Esophagus mucosa (tissue), 1 donor: ENCODE measurements at regions not wholly inside any gene's neighbourhood (a gene's known extent, or its start where the extent isn't known, plus 50 kb on each side); places are given as distances from the start of the nearest gene placed in this dataset.
"Not testable (repeated sequence)": the region's sequence is repeated elsewhere in the genome, so short reads cannot be mapped to it uniquely, and the experiment has no call there.

Experiments used
- ATAC-seq: fragments of 200-7000 bp; cut with Tn5 transposase; one replicate; pipeline ENCODE4 v1.9.1; 2020
- donor health status: DM: yes; HTN: yes; CAD: no.

- ATAC-seq: no peak
Observed at GRCh38 chr11:35046681-35047080, 92.3 kb upstream of the CD44 start.

- peak; percentile 10 for ATAC-seq
Observed at GRCh38 chr11:35047179-35047578, 91.8 kb upstream of the CD44 start.

GRCh38 chr11:35047769-35048168 is 91.2 kb upstream of the CD44 start:
- no peak for ATAC-seq

- not testable (repeated sequence) for ATAC-seq
Observed at GRCh38 chr11:35048346-35048745, 90.6 kb upstream of the CD44 start.

GRCh38 chr11:35049859-35050531 is 89.0 kb upstream of the CD44 start:
- no peak for ATAC-seq

- ATAC-seq: no peak
Observed at GRCh38 chr11:35050541-35050995, 88.4 kb upstream of the CD44 start.

- ATAC-seq: peak; percentile 80
Observed at GRCh38 chr11:35056391-35057093, 82.4 kb upstream of the CD44 start.

- ATAC-seq: peak; percentile 45
Observed at GRCh38 chr11:35057926-35058668, 80.9 kb upstream of the CD44 start.

- no peak for ATAC-seq
Observed at GRCh38 chr11:35058669-35059434, 80.1 kb upstream of the CD44 start.

GRCh38 chr11:35061516-35062440 is 77.2 kb upstream of the CD44 start:
- ATAC-seq: no peak

- no peak for ATAC-seq
Observed at GRCh38 chr11:35063488-35063931, 75.5 kb upstream of the CD44 start.

GRCh38 chr11:35064114-35064800 is 74.7 kb upstream of the CD44 start:
- no peak for ATAC-seq

GRCh38 chr11:35065566-35065965 is 73.4 kb upstream of the CD44 start:
- no peak for ATAC-seq

- ATAC-seq: no peak
Observed at GRCh38 chr11:35066030-35066429, 72.9 kb upstream of the CD44 start.

GRCh38 chr11:35066783-35067423 is 72.1 kb upstream of the CD44 start:
- ATAC-seq: no peak

GRCh38 chr11:35071722-35072121 is 67.2 kb upstream of the CD44 start:
- no peak for ATAC-seq

- ATAC-seq: no peak
Observed at GRCh38 chr11:35073691-35074419, 65.1 kb upstream of the CD44 start.

GRCh38 chr11:35076201-35077100 is 62.5 kb upstream of the CD44 start:
- ATAC-seq: no peak
